GM20000 (cell line): ENCODE measurements at regions not wholly inside any gene's neighbourhood (a gene's known extent, or its start where the extent isn't known, plus 50 kb on each side); places are given as distances from the start of the nearest gene placed in this dataset.

ENCODE experiments used
- DNase-seq: peaks from one replicate; pipeline ENCODE4 v3.0.0; 2012; ENCODE audit warnings: low spot score
- TF ChIP-seq, protein P1 (sequence below): IDR thresholded peaks from 2 replicates; pipeline ENCODE4 v1.5.1; 2012; ENCODE audit warnings: mild to moderate bottlenecking, control low read depth; ENCODE audit errors: extremely low read depth, missing control alignments

DNA sequence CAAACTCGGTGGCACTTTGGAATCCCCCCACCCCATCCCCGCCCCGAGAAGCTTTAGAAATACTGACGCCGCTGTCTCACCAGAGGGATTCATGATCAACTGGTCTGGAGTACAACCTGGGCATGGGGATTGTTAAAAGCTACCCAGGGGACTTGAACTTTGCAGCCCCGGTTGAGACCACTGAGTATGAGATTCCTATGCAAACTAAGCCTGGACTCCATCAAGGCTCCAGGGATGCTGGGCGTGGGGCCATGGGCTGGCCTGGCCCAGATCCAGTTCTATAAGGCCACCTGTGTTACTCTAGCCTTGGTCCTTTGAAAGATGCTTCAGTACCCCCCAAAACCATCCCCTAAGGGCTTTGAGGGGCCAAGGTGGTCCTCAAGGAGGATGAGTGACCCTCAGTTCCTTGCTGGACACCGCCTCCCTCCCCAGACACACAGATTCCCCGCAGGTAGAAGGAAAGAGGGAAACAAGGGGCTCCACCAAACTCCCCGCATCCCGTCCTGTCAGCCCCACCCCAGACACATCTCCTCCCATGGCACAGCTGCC is 68.5 kb downstream of the MRPL36 start:
- DNase-seq = no peak
- TF ChIP-seq, protein P1, sequence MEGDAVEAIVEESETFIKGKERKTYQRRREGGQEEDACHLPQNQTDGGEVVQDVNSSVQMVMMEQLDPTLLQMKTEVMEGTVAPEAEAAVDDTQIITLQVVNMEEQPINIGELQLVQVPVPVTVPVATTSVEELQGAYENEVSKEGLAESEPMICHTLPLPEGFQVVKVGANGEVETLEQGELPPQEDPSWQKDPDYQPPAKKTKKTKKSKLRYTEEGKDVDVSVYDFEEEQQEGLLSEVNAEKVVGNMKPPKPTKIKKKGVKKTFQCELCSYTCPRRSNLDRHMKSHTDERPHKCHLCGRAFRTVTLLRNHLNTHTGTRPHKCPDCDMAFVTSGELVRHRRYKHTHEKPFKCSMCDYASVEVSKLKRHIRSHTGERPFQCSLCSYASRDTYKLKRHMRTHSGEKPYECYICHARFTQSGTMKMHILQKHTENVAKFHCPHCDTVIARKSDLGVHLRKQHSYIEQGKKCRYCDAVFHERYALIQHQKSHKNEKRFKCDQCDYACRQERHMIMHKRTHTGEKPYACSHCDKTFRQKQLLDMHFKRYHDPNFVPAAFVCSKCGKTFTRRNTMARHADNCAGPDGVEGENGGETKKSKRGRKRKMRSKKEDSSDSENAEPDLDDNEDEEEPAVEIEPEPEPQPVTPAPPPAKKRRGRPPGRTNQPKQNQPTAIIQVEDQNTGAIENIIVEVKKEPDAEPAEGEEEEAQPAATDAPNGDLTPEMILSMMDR = no peak

DNA sequence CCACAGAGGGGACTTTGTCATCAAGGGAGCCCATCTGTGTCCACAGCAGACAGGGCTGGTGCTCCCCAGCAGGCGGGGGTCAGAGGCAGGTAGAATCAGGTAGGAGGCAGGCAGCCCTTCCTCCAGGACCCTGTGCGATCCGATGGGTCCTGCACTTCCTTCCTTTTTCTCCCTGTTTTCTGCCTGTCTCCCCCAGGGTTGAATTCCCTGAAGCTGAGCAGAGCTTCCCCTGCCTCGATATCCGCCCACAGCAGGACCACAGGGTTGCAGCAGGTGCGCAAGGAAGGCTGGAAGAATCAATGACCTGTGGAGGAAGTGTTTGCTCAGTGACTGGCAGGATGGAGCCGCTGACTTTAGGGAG is 69.2 kb downstream of the MRPL36 start:
- DNase-seq = no peak
- TF ChIP-seq, protein P1 = no peak

DNA sequence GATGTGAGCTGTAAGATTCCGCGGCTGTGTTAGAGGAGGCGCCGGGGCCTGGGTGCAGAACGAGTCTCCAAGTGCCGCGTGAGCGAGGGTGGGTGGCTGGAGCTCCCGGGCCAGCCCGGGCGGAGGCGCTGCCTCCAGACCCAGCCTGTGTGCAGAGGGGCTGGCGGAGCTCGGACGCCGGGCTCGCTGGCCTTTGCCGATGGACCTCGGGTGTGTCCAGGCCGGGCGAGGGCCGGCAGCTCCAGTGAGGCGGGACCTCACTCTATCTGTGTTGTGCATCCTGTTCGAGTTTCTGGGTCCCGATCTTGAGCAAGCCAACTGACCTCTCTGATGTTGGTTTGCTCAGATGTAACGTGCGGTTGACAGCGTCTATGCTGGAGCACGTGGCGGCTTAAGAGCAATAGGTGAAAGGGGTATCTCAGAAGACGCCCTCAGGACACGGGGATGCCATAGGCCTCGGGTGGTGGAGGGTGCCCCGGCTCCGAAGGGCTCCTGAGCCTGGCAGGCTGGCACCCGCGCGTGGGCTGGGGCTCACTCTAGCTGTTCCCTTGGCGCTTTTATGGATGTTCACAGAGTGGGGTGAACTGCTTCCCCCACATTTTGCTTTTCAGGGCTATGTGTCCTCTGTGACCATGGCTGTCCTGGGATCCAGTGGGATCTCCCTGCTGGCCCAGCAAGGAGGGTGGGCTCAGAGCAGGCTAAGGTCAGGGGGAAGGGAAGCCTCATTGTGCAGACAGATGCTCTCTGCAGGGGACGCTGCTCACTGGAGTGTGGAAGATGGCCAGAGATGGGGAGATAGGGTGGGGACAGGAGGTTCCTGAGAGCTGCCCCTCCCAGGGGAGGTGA is 69.8 kb downstream of the MRPL36 start:
- DNase-seq = no peak
- TF ChIP-seq, protein P1 = no peak

DNA sequence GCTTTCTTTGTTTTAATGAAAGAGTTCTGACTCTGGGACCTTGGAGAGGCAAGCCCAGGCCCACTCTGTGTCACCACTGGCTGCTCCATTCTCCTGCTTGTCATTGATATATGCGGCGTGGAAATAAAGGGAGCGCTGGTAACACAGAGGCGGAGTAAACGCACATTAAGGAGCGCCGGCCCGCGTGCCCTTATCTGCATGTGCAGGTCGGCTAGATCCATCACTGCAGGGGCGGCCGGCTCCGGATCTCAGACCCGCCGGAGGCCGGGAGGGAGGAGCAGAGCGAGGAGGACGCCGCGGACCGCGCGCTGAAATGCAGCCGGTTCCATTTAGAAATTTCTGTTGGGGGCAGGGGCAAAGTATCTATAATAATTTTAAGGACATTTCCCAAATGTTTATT is 70.8 kb downstream of the MRPL36 start:
- DNase-seq = no peak
- TF ChIP-seq, protein P1 = no peak

DNA sequence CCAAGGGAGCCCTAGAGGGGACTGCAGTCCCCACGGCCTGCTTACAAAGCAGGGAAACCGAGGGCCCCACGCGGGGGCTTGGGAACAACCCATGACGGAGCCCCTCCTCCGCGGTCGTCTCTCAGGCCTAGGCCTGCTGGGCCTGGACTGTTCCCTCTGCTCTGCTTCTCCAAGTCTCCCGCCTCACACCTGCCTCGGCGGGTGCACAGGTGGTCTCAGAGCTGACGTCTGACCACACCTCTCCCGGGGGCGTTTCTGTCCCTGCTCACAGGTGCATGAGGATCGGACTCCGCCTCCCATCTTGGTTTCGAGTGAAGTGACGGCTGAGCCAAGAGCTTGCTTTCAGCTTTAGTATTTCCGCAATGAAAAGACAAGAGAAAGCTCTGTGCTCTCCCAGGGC is 72.1 kb downstream of the MRPL36 start:
- TF ChIP-seq, protein P1 = no peak
- DNase-seq = no peak

DNA sequence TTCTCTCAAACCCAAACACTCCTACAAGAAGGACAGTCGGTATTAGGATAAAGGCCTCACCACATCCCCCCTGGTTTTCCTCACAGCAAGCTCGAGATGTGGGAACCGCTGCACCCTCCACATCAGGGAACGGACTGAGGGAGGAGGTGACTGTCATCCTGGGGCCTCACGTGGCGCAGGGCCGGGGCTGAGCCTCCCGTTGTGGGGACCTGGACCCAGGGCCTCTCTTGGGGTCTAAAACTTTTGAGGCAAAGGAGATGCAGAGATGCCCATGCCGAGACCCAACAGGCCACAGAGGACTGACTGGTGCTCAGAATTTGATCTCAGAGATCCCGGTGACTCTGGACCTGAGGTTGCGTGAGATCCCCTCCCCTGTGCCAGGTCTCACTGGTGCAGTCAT is 72.7 kb downstream of the MRPL36 start:
- DNase-seq = no peak
- TF ChIP-seq, protein P1 = no peak

DNA sequence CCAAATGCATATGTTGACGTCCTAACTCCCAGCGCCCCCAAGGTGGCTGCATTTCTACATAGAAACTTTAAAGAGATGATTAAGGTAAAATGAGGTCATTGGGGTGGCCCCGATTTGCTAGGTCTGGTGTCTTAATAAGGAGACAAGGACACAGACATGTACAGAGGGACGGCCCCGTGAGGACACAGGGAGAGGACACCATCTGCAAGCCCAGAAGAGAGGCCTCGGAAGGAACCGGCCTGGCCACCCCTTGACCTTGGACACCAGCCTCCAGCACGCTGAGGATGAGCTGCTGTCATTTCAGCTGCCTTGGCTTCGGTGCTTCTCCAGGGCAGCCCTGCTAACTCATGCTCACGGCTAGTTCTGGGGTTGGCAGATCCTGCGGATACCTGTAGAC is 73.2 kb downstream of the MRPL36 start:
- TF ChIP-seq, protein P1 = no peak
- DNase-seq = no peak
